DOHH2 (cell line): ENCODE measurements at regions not wholly inside any gene's neighbourhood (a gene's known extent, or its start where the extent isn't known, plus 50 kb on each side); places are given as distances from the start of the nearest gene placed in this dataset.
"Not testable (repeated sequence)": the region's sequence is repeated elsewhere in the genome, so short reads cannot be mapped to it uniquely, and the experiment has no call there.

Experiments
- H3F3A ChIP-seq: fragments of 200-600 bp; sonication (generic), shearing (Covaris generic); 2 replicates; pipeline ENCODE4 v1.6.0; 2016; ENCODE audit warnings: antibody characterized with exemption, mild to moderate bottlenecking; ENCODE audit not compliant: control insufficient read depth, insufficient read depth
- H3K27ac ChIP-seq: fragments of 200-600 bp; sonication (generic); 2 replicates; pipeline ENCODE4 v1.5.1; 2014; ENCODE audit warnings: low read depth, mild to moderate bottlenecking, low read length, moderate library complexity
- H3K27me3 ChIP-seq: fragments of 200-600 bp; sonication (generic); 2 replicates; pipeline ENCODE4 v1.6.1; 2014; ENCODE audit warnings: mild to moderate bottlenecking, low read length, mixed read lengths; ENCODE audit not compliant: control insufficient read depth
- H3K36me3 ChIP-seq: fragments of 200-600 bp; sonication (generic); 2 replicates; pipeline ENCODE4 v1.6.1; 2014; ENCODE audit warnings: mild to moderate bottlenecking, low read length, moderate library complexity, mixed read lengths; ENCODE audit not compliant: control insufficient read depth
- H3K4me1 ChIP-seq: fragments of 200-600 bp; sonication (generic); 2 replicates; pipeline ENCODE4 v1.6.1; 2014; ENCODE audit warnings: mild to moderate bottlenecking, low read length, mixed read lengths; ENCODE audit not compliant: control insufficient read depth
- H3K4me2 ChIP-seq: fragments of 200-600 bp; sonication (generic); 2 replicates; pipeline ENCODE4 v1.6.0; 2014; ENCODE audit warnings: mild to moderate bottlenecking, low read length, moderate library complexity
- H3K4me3 ChIP-seq: fragments of 200-600 bp; sonication (generic); 2 replicates; pipeline ENCODE4 v1.5.1; 2014; ENCODE audit warnings: mild to moderate bottlenecking, low read length, mixed read lengths
- H3K79me2 ChIP-seq: fragments of 200-600 bp; sonication (generic); 2 replicates; pipeline ENCODE4 v1.6.1; 2014; ENCODE audit warnings: mild to moderate bottlenecking, low read length, mixed read lengths; ENCODE audit not compliant: control insufficient read depth
- H3K9me2 ChIP-seq: fragments of 200-600 bp; sonication (generic); replicated peaks from 2 replicates; pipeline ENCODE4 v1.6.1; 2014; ENCODE audit warnings: mild to moderate bottlenecking, low read length, mixed read lengths; ENCODE audit not compliant: control insufficient read depth
- H3K9me3 ChIP-seq: fragments of 200-600 bp; sonication (generic); 2 replicates; pipeline ENCODE4 v1.6.1; 2014; ENCODE audit warnings: antibody characterized with exemption, low read length, mixed read lengths; ENCODE audit not compliant: control insufficient read depth, insufficient read depth
- H4K20me1 ChIP-seq: fragments of 200-600 bp; sonication (generic); 2 replicates; pipeline ENCODE4 v1.6.0; 2014; ENCODE audit warnings: low read depth, mild to moderate bottlenecking, antibody characterized with exemption, low read length, moderate library complexity; ENCODE audit not compliant: control insufficient read depth, insufficient read depth

- not testable (repeated sequence) for H4K20me1 ChIP-seq, H3K27me3 ChIP-seq, H3F3A ChIP-seq, H3K4me1 ChIP-seq, H3K9me3 ChIP-seq, H3K9me2 ChIP-seq, H3K27ac ChIP-seq, H3K36me3 ChIP-seq, H3K4me2 ChIP-seq, H3K4me3 ChIP-seq, H3K79me2 ChIP-seq
Observed at GRCh38 chr16:88230276-88230966, 152.3 kb upstream of the ZNF469 start.

GRCh38 chr16:88230967-88231615, 151.7 kb upstream of the ZNF469 start:
- not testable (repeated sequence) for H3K9me3 ChIP-seq, H3K4me2 ChIP-seq, H3K36me3 ChIP-seq, H3K27ac ChIP-seq, H3K79me2 ChIP-seq, H3K4me1 ChIP-seq, H3K27me3 ChIP-seq, H4K20me1 ChIP-seq, H3F3A ChIP-seq, H3K9me2 ChIP-seq, H3K4me3 ChIP-seq

- H3F3A ChIP-seq, H3K27me3 ChIP-seq, H3K36me3 ChIP-seq, H3K9me2 ChIP-seq, H3K27ac ChIP-seq, H3K9me3 ChIP-seq, H3K4me1 ChIP-seq, H3K4me3 ChIP-seq, H4K20me1 ChIP-seq, H3K4me2 ChIP-seq, H3K79me2 ChIP-seq: not testable (repeated sequence)
Observed at GRCh38 chr16:88231839-88232238, 150.9 kb upstream of the ZNF469 start.

DNA sequence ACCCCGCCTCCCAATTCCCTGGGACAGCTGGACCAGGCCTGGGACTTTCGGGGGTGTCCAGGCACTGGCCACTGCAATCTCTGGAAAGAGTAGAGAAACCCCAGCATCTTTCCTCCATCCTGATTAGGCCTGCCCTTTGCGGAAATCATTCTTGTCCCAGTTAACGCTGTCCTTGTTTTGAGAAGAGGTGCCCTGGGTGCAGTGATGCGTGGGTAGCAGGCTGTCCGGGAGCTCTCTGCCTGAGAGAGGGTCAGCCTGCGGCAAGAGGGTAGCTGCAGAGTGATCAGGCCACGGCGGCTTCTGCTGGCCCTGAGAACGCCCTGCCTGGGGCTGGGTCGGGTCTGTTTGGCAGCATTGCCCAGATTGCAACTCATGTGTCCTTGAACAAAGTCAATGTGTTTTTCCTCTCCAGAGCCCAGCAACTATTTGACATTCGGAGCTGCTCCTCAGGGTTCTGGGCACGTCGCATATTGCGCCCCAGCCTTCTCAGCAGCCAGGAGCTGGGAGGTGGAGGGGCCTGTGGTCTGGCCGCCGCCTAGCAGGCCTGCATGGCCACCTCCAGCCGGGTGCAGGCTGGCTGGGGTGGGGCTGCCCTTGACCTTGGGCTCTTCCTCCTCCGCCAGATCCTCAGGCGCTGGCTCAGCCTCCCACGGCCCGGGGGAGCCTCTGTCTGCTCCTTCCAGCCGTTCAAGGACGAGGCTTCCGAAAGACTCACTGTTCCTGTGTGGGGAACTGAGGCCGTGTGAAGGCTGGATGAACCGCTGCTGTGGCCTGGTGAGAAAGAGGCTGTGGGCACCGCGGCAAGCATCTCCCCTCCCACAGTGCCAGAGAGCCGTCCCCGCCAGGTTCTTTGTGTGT, 150.1 kb upstream of the ZNF469 start:
- not testable (repeated sequence) for H3K4me3 ChIP-seq

GRCh38 chr16:88233621-88234420, 148.9 kb upstream of the ZNF469 start:
- H3K36me3 ChIP-seq, H3K27me3 ChIP-seq, H3K79me2 ChIP-seq, H3K4me2 ChIP-seq, H4K20me1 ChIP-seq, H3K4me3 ChIP-seq, H3K9me3 ChIP-seq, H3K4me1 ChIP-seq, H3K9me2 ChIP-seq, H3K27ac ChIP-seq, H3F3A ChIP-seq: not testable (repeated sequence)

More for the DNA sequence above, 150.1 kb upstream of the ZNF469 start:
- not testable (repeated sequence) for H3K36me3 ChIP-seq, H3K9me3 ChIP-seq, H3K79me2 ChIP-seq, H3K27ac ChIP-seq, H3K4me2 ChIP-seq, H3F3A ChIP-seq, H3K27me3 ChIP-seq, H4K20me1 ChIP-seq, H3K9me2 ChIP-seq, H3K4me1 ChIP-seq

- not testable (repeated sequence) for H4K20me1 ChIP-seq, H3K27me3 ChIP-seq, H3F3A ChIP-seq, H3K4me3 ChIP-seq, H3K4me1 ChIP-seq, H3K79me2 ChIP-seq, H3K9me2 ChIP-seq, H3K4me2 ChIP-seq, H3K27ac ChIP-seq, H3K36me3 ChIP-seq, H3K9me3 ChIP-seq
Observed at GRCh38 chr16:88234421-88235271, 148.1 kb upstream of the ZNF469 start.

GRCh38 chr16:88235691-88236090, 147.1 kb upstream of the ZNF469 start:
- H3K36me3 ChIP-seq, H3K4me3 ChIP-seq, H3K9me2 ChIP-seq, H3K27me3 ChIP-seq, H3K9me3 ChIP-seq, H3F3A ChIP-seq, H3K4me2 ChIP-seq, H4K20me1 ChIP-seq, H3K27ac ChIP-seq, H3K79me2 ChIP-seq, H3K4me1 ChIP-seq: not testable (repeated sequence)
